ENCODE measurements at regions not wholly inside any gene's neighbourhood (a gene's known extent, or its start where the extent isn't known, plus 50 kb on each side); places are given as distances from the start of the nearest gene placed in this dataset.

GRCh38 chrX:85620466-85620865 lies 241.0 kb upstream of the POF1B start:
- H3K4me1 ChIP-seq (ENCODE audit: control insufficient read depth, insufficient read depth, low read length): peaks cover 20% of the 10 kb centered on the region
- H3K4me3 ChIP-seq (ENCODE audit: low read depth, low read length): no peak overlapping the region
- no peaks in the 10 kb centered on the region for H3K36me3 ChIP-seq (ENCODE audit: control insufficient read depth, insufficient read depth, low read length)
- no peak overlapping the region; the same call in 1 of the 2 replicates for H3K27ac ChIP-seq (ENCODE audit: low read depth, low read length)
- peak overlapping the region; percentile 59 for H3K9ac ChIP-seq (ENCODE audit: low read length)
- H3K9me3 ChIP-seq (ENCODE audit: control insufficient read depth, insufficient read depth, low read depth, low read length): peaks cover 27% of the 10 kb centered on the region; the same call in 1 of the 2 replicates
- no peaks in the 10 kb centered on the region for H3K27me3 ChIP-seq (ENCODE audit: control insufficient read depth, insufficient read depth, low read length)

GRCh38 chrX:85619962-85620361 lies 240.5 kb upstream of the POF1B start:
- Histone ChIP-seq H3K27ac (ENCODE audit: low read depth, low read length) (no peak overlapping the region; the same call in 1 of the 2 replicates), H3K36me3 (ENCODE audit: control insufficient read depth, insufficient read depth, low read length) (no peaks in the 10 kb centered on the region), H3K4me1 (ENCODE audit: control insufficient read depth, insufficient read depth, low read length) (peaks cover 20% of the 10 kb centered on the region), H3K9ac (ENCODE audit: low read length) (peak overlapping the region; percentile 59), H3K4me3 (ENCODE audit: low read depth, low read length) (no peak overlapping the region), H3K9me3 (ENCODE audit: control insufficient read depth, insufficient read depth, low read depth, low read length) (peaks cover 27% of the 10 kb centered on the region; the same call in 1 of the 2 replicates), H3K27me3 (ENCODE audit: control insufficient read depth, insufficient read depth, low read length) (no peaks in the 10 kb centered on the region)

- H3K36me3 ChIP-seq (ENCODE audit: control insufficient read depth, insufficient read depth, low read length): no peaks in the 10 kb centered on the region
- H3K27me3 ChIP-seq (ENCODE audit: control insufficient read depth, insufficient read depth, low read length): no peaks in the 10 kb centered on the region; the same call in 1 of the 2 replicates
- H3K4me3 ChIP-seq (ENCODE audit: low read depth, low read length): no peak overlapping the region
- no peak overlapping the region for H3K27ac ChIP-seq (ENCODE audit: low read depth, low read length)
- H3K4me1 ChIP-seq (ENCODE audit: control insufficient read depth, insufficient read depth, low read length): no peaks in the 10 kb centered on the region
- no peak overlapping the region for H3K9ac ChIP-seq (ENCODE audit: low read length)
- no peaks in the 10 kb centered on the region for H3K9me3 ChIP-seq (ENCODE audit: control insufficient read depth, insufficient read depth, low read depth, low read length)
Observed at GRCh38 chrX:85611926-85612325, 232.5 kb upstream of the POF1B start.

- Histone ChIP-seq H3K4me1 (ENCODE audit: control insufficient read depth, insufficient read depth, low read length) (peaks cover 5% of the 10 kb centered on the region; the same call in 1 of the 2 replicates), H3K4me3 (ENCODE audit: low read depth, low read length) (no peak overlapping the region), H3K27me3 (ENCODE audit: control insufficient read depth, insufficient read depth, low read length) (no peaks in the 10 kb centered on the region), H3K27ac (ENCODE audit: low read depth, low read length) (no peak overlapping the region), H3K9me3 (ENCODE audit: control insufficient read depth, insufficient read depth, low read depth, low read length) (no peaks in the 10 kb centered on the region), H3K36me3 (ENCODE audit: control insufficient read depth, insufficient read depth, low read length) (no peaks in the 10 kb centered on the region), H3K9ac (ENCODE audit: low read length) (no peak overlapping the region)
Observed at GRCh38 chrX:85592980-85593379, 213.5 kb upstream of the POF1B start.

- Histone ChIP-seq H3K4me1 (ENCODE audit: control insufficient read depth, insufficient read depth, low read length) (peaks cover 5% of the 10 kb centered on the region; the same call in 1 of the 2 replicates), H3K27me3 (ENCODE audit: control insufficient read depth, insufficient read depth, low read length) (no peaks in the 10 kb centered on the region), H3K9ac (ENCODE audit: low read length) (no peak overlapping the region), H3K9me3 (ENCODE audit: control insufficient read depth, insufficient read depth, low read depth, low read length) (no peaks in the 10 kb centered on the region), H3K27ac (ENCODE audit: low read depth, low read length) (peak overlapping the region; percentile 59; the same call in 1 of the 2 replicates), H3K4me3 (ENCODE audit: low read depth, low read length) (no peak overlapping the region), H3K36me3 (ENCODE audit: control insufficient read depth, insufficient read depth, low read length) (no peaks in the 10 kb centered on the region)
Observed at GRCh38 chrX:85591536-85591935, 212.1 kb upstream of the POF1B start.

- Histone ChIP-seq H3K9ac (ENCODE audit: low read length) (no peak overlapping the region), H3K36me3 (ENCODE audit: control insufficient read depth, insufficient read depth, low read length) (no peaks in the 10 kb centered on the region), H3K27ac (ENCODE audit: low read depth, low read length) (peak overlapping the region; percentile 70; the same call in 1 of the 2 replicates), H3K4me3 (ENCODE audit: low read depth, low read length) (no peak overlapping the region), H3K9me3 (ENCODE audit: control insufficient read depth, insufficient read depth, low read depth, low read length) (no peaks in the 10 kb centered on the region), H3K4me1 (ENCODE audit: control insufficient read depth, insufficient read depth, low read length) (peaks cover 5% of the 10 kb centered on the region; the same call in 1 of the 2 replicates), H3K27me3 (ENCODE audit: control insufficient read depth, insufficient read depth, low read length) (no peaks in the 10 kb centered on the region)
Observed at GRCh38 chrX:85590638-85591037, 211.2 kb upstream of the POF1B start.

GRCh38 chrX:85573801-85574200 lies 194.3 kb upstream of the POF1B start:
- Histone ChIP-seq H3K27ac (ENCODE audit: low read depth, low read length) (no peak overlapping the region), H3K36me3 (ENCODE audit: control insufficient read depth, insufficient read depth, low read length) (no peaks in the 10 kb centered on the region), H3K4me1 (ENCODE audit: control insufficient read depth, insufficient read depth, low read length) (peaks cover 11% of the 10 kb centered on the region), H3K27me3 (ENCODE audit: control insufficient read depth, insufficient read depth, low read length) (no peaks in the 10 kb centered on the region; the same call in 1 of the 2 replicates), H3K9ac (ENCODE audit: low read length) (no peak overlapping the region), H3K4me3 (ENCODE audit: low read depth, low read length) (no peak overlapping the region), H3K9me3 (ENCODE audit: control insufficient read depth, insufficient read depth, low read depth, low read length) (no peaks in the 10 kb centered on the region)

- no peaks in the 10 kb centered on the region for H3K36me3 ChIP-seq (ENCODE audit: control insufficient read depth, insufficient read depth, low read length)
- H3K4me1 ChIP-seq (ENCODE audit: control insufficient read depth, insufficient read depth, low read length): peaks cover 11% of the 10 kb centered on the region
- H3K27me3 ChIP-seq (ENCODE audit: control insufficient read depth, insufficient read depth, low read length): no peaks in the 10 kb centered on the region; the same call in 1 of the 2 replicates
- H3K27ac ChIP-seq (ENCODE audit: low read depth, low read length): no peak overlapping the region
- H3K9ac ChIP-seq (ENCODE audit: low read length): no peak overlapping the region
- no peak overlapping the region for H3K4me3 ChIP-seq (ENCODE audit: low read depth, low read length)
- H3K9me3 ChIP-seq (ENCODE audit: control insufficient read depth, insufficient read depth, low read depth, low read length): no peaks in the 10 kb centered on the region
Observed at GRCh38 chrX:85570496-85570895, 191.0 kb upstream of the POF1B start.

GRCh38 chrX:85569686-85570085 lies 190.2 kb upstream of the POF1B start:
- Histone ChIP-seq H3K4me1 (ENCODE audit: control insufficient read depth, insufficient read depth, low read length) (peaks cover 11% of the 10 kb centered on the region), H3K4me3 (ENCODE audit: low read depth, low read length) (no peak overlapping the region), H3K36me3 (ENCODE audit: control insufficient read depth, insufficient read depth, low read length) (no peaks in the 10 kb centered on the region), H3K27me3 (ENCODE audit: control insufficient read depth, insufficient read depth, low read length) (no peaks in the 10 kb centered on the region; the same call in 1 of the 2 replicates), H3K9me3 (ENCODE audit: control insufficient read depth, insufficient read depth, low read depth, low read length) (no peaks in the 10 kb centered on the region), H3K9ac (ENCODE audit: low read length) (no peak overlapping the region), H3K27ac (ENCODE audit: low read depth, low read length) (no peak overlapping the region)

GRCh38 chrX:85569096-85569495 lies 189.6 kb upstream of the POF1B start:
- Histone ChIP-seq H3K27me3 (ENCODE audit: control insufficient read depth, insufficient read depth, low read length) (no peaks in the 10 kb centered on the region; the same call in 1 of the 2 replicates), H3K4me3 (ENCODE audit: low read depth, low read length) (no peak overlapping the region), H3K27ac (ENCODE audit: low read depth, low read length) (no peak overlapping the region), H3K36me3 (ENCODE audit: control insufficient read depth, insufficient read depth, low read length) (no peaks in the 10 kb centered on the region), H3K4me1 (ENCODE audit: control insufficient read depth, insufficient read depth, low read length) (peaks cover 11% of the 10 kb centered on the region), H3K9me3 (ENCODE audit: control insufficient read depth, insufficient read depth, low read depth, low read length) (no peaks in the 10 kb centered on the region), H3K9ac (ENCODE audit: low read length) (no peak overlapping the region)

GRCh38 chrX:85561231-85561630 lies 181.8 kb upstream of the POF1B start:
- no peaks in the 10 kb centered on the region for H3K9me3 ChIP-seq (ENCODE audit: control insufficient read depth, insufficient read depth, low read depth, low read length)
- H3K4me3 ChIP-seq (ENCODE audit: low read depth, low read length): no peak overlapping the region
- H3K9ac ChIP-seq (ENCODE audit: low read length): no peak overlapping the region
- no peaks in the 10 kb centered on the region; the same call in 1 of the 2 replicates for H3K27me3 ChIP-seq (ENCODE audit: control insufficient read depth, insufficient read depth, low read length)
- no peak overlapping the region for H3K27ac ChIP-seq (ENCODE audit: low read depth, low read length)
- H3K36me3 ChIP-seq (ENCODE audit: control insufficient read depth, insufficient read depth, low read length): no peaks in the 10 kb centered on the region
- peaks cover 8% of the 10 kb centered on the region; the same call in 1 of the 2 replicates for H3K4me1 ChIP-seq (ENCODE audit: control insufficient read depth, insufficient read depth, low read length)

Measured in HUES6 (cell line).